ENCODE measurements at regions not wholly inside any gene's neighbourhood (a gene's known extent, or its start where the extent isn't known, plus 50 kb on each side); places are given as distances from the start of the nearest gene placed in this dataset.

DNA sequence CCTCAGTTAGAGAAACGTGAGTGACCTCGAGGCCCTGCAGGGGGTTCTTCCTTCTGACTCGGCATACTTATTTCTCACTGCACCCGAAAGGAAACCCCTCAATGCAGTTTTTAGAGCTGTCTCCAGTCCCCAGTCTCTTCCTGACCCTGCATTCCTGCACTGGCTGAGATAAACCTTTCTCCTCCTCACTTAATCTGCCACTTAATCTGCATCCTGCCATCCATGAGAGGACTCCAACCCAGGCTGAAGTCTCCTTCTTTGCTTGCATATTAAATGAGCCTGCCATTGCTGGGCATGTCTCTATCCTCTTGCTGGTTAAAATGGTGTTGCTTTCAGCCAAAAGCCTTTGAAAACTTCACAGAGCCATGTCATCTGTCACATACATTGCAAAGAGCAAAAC, 125.6 kb upstream of the GATA6 start:
- Mint-ChIP-seq H3K9me3 (no peaks in the 10 kb centered on the region), H3K27me3 (ENCODE audit: low read depth) (peaks cover 2% of the 10 kb centered on the region), H3K4me1 (ENCODE audit: low read depth) (no peaks in the 10 kb centered on the region), H3K36me3 (ENCODE audit: insufficient read depth) (no peaks in the 10 kb centered on the region), H3K4me3 (no peak overlapping the region)
- DNase-seq: no peak
- ATAC-seq: no peak

DNA sequence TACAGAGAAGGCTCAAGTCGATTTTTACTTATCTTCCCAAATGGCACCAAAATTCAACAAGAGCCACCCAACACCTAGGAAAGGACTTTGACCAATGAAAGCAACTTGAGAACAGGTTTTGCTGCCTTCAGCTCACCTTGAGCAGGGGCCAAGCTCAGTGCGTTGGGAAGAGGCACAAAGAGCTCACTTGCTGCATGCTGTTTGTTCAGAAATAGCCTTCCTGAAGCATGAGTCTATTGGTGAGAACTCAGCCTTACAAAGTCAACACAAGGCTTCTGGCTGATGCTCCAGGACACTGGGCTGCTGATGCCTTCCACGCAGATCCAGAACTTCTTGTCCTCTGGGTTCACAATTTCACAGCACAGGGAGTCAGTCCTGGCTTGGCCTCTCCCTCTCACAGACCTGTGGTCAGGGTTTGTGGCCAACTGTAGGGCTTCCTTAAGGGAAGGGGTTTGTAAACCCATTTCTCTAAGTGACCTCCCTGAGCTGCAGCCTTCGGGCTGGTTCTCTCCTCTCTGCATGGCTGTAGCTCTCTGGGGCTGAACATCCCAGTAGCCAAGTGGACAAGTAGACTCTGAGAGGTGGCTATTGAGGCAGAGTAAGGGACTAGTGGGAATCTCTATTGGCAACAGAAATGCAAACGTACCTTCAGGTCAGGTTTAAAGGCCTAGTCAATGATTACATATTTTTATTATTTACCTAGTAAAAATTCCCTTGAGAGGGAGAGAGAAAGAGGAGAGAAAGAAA, 124.7 kb upstream of the GATA6 start:
- no peak for ATAC-seq

DNA sequence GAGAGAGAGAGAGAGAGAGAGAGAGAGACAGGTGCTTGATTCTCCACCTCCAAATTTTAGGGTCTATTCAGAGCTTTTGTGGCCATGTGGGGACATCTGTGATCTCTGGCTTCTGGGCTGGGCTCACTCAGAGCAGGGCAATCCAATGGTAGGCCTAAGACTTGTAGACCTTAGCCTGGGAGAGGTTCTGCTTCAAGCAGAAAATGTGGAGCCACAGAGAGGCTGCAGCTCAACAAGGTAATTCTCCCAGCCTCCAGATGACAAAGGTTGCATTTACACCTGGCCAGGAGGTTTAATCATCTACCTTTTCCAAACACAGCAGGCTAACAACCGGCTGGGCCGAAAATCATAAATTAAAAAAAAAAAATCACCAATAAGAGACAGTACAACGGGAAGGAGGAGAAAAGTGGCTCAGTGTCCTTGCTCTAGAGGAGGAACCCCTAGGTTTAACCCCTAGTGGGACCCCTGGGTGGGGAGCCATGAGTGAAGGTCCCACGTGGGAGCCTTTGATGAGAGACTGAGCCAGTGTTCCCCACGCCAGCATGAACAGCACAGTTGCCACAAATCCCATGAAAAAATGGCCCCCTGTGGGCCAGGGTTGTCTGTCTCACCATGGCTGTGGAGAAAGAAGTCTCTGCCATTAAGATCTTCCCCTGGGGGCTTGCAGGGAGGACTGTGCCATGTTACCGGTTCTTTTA, 124.0 kb upstream of the GATA6 start:
- no peak for ATAC-seq
- Mint-ChIP-seq H3K4me1 (ENCODE audit: low read depth) (no peaks in the 10 kb centered on the region), H3K4me3 (no peak overlapping the region)

More for the DNA sequence above, 124.7 kb upstream of the GATA6 start:
- Mint-ChIP-seq H3K36me3 (ENCODE audit: insufficient read depth) (no peaks in the 10 kb centered on the region), H3K9me3 (no peaks in the 10 kb centered on the region), H3K27me3 (ENCODE audit: low read depth) (peaks cover 2% of the 10 kb centered on the region), H3K4me3 (no peak overlapping the region), H3K4me1 (ENCODE audit: low read depth) (no peaks in the 10 kb centered on the region)
- DNase-seq: no peak

DNA sequence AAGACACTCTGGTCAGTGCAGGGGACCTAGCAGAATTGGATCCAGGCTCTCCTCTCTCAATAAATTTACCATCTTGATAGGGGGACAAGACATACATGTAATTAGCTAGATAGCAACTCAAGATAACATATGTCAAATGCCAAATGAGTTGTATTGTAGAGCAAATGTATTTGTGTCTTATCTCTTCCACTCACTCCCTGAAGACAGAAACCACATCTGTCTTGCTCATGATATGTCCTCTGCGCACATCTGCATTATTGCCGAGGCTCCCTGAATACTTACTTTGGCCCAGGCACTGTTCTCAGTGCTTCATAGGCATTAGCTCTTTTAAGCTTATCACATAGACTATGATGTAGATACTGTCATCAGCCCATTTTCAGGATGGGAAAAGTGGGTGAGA, 122.9 kb upstream of the GATA6 start:
- H3K4me3 Mint-ChIP-seq: no peak overlapping the region
- no peaks in the 10 kb centered on the region for H3K4me1 Mint-ChIP-seq (ENCODE audit: low read depth)
- no peak for ATAC-seq
- DNase-seq: no peak
- H3K9me3 Mint-ChIP-seq: no peaks in the 10 kb centered on the region
- H3K27me3 Mint-ChIP-seq (ENCODE audit: low read depth): peaks cover 2% of the 10 kb centered on the region
- no peaks in the 10 kb centered on the region for H3K36me3 Mint-ChIP-seq (ENCODE audit: insufficient read depth)

More for the DNA sequence above, 124.0 kb upstream of the GATA6 start:
- H3K27me3 Mint-ChIP-seq (ENCODE audit: low read depth): peaks cover 2% of the 10 kb centered on the region
- H3K9me3 Mint-ChIP-seq: no peaks in the 10 kb centered on the region
- no peaks in the 10 kb centered on the region for H3K36me3 Mint-ChIP-seq (ENCODE audit: insufficient read depth)
- no peak for DNase-seq

DNA sequence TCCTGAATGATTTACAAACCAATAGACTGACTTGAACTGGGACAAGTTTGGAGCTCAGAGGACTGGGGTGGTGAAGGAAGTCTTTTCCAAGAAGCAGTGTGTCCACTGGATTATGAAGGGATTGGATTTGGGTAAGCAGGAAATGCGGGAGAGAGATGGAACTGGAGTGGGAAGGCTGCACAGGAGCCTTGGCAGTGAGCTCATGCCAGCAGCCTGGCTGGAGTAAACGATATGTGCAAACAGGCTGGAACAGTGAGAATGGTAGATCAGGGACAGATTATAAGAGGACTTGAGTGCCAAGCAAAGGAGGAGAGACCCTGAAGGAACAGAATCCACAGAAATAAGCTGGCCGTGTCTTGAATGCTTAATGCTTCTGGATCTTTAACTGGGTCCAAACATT, 121.9 kb upstream of the GATA6 start:
- Mint-ChIP-seq H3K36me3 (ENCODE audit: insufficient read depth) (no peaks in the 10 kb centered on the region), H3K27me3 (ENCODE audit: low read depth) (peaks cover 2% of the 10 kb centered on the region), H3K9me3 (no peaks in the 10 kb centered on the region), H3K4me3 (no peak overlapping the region), H3K4me1 (ENCODE audit: low read depth) (no peaks in the 10 kb centered on the region)
- DNase-seq (no peak), ATAC-seq (no peak)

DNA sequence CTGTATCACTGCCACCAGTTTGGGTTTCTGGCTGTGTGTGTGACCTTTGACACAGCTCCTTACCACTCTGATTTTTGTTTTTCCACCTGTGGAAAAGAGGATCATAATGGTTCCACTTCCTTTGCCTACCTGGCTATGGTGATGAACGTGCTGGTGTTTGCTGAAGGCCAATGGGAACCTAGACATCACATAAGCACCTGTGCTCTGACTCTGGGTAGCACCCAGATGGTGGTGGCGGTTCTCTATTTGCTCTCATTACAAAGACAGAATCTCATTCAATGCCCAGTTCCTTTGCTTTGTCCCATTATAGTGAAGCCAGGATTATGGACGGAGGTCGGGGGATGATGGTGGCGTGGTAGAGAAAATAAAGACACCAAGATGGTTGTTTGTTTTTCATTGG, 121.2 kb upstream of the GATA6 start:
- Mint-ChIP-seq H3K4me1 (ENCODE audit: low read depth) (no peaks in the 10 kb centered on the region), H3K36me3 (ENCODE audit: insufficient read depth) (no peaks in the 10 kb centered on the region), H3K9me3 (no peaks in the 10 kb centered on the region), H3K4me3 (no peak overlapping the region), H3K27me3 (ENCODE audit: low read depth) (peaks cover 2% of the 10 kb centered on the region)
- DNase-seq (no peak), ATAC-seq (no peak)

DNA sequence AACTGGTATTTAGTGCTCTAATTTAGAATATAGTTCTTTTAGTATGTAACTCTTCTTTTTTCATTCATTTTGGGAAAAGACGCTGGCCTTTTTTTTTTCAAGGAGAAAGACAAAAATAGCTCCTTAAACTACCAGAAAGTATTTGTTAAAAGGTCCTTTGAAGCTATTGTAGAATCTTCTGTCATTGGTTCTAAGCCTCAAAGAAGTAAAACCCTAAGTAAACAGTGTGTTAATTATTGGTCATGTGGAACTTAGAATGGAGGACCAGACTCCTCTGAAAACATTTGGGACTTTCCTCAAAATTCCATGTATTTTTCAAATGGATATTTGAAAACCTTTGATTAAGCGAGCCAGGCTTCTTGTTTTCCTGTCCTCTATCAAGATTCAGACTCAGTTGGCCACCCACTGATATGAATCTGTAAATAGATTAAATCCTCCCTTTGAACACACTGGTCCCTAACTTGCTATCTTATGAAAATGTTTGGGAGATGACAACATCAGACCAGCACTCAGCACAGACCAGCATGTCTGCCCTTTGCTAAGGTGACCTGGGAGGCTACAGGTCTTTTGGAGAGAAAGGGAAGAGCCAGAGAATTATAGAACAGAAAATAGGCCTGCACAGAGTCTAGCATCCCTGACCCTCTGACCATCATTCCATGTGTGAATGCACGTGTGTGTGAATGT, 120.3 kb upstream of the GATA6 start:
- DNase-seq (no peak), ATAC-seq (no peak)
- Mint-ChIP-seq H3K27me3 (ENCODE audit: low read depth) (peaks cover 2% of the 10 kb centered on the region), H3K36me3 (ENCODE audit: insufficient read depth) (no peaks in the 10 kb centered on the region), H3K9me3 (no peaks in the 10 kb centered on the region), H3K4me3 (no peak overlapping the region), H3K4me1 (ENCODE audit: low read depth) (no peaks in the 10 kb centered on the region)

DNA sequence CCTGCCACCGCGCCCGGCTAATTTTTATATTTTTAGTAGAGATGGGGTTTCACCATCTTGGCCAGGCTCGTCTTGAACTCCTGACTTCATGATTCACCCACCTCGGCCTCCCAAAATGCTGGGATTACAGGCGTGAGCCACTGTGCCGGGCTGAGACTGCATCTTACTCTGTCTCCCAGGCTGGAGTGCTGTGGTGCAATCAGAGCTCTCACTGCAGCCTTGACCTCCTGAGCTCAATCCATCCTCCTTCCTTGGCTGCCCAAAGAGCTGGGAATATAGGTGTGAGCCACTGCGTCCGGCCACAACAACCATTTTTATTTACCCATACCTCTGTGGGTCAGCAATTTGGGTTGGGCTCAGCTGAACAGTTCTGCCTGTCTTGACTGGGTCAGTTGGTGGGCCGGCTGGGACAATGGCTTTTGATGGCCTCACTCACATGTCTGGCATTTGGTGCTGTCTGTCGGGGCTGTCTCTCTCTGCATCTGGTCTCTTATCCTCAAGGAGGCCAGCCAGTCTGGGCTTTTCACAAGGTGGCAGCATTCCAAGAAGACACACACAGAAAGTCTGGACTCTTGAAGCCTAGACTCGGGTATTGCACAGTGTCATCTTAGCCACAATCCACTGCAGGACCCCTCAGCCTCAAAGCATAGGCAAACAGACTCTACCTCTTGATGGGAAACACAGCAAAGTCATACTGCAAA, 116.8 kb upstream of the GATA6 start:
- H3K4me1 Mint-ChIP-seq (ENCODE audit: low read depth): no peaks in the 10 kb centered on the region
- no peak for ATAC-seq

DNA sequence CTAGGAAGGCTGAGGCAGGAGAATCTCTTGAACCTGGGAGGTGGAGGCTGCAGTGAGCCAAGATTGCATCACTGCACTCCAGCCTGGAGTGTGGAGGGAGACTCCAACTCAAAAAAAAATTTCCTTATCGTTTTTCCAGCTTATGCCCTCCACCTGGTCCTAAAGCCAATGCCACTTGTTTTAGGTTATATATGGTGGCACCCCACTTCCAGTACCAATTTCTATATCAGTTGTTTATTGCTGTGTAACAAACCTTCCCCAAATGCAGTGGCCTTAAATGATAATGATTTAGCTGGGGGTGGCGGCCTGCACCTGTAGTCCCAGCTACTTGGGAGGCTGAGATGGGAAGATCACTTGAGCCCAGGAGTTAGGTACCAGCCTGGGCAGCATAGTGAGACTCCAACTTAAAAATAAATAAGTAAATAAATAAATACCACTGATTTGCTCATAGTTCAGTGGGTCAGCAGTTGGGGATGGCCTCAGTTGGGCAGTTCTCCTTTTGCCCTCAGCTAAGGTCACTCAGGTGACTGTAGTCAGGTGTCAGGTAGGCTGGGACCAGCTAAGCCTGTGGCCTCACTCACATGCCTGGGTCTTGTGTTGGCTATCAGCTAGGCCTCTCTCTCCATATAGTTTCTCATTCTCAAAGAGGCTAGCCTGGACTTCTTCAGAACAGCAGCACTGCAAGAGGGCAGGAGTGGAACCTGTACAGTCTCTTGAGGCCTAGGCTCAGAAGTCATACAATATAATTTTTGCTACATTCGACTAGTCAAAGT, 113.7 kb upstream of the GATA6 start:
- Mint-ChIP-seq H3K9me3 (no peaks in the 10 kb centered on the region), H3K4me3 (no peak overlapping the region), H3K4me1 (ENCODE audit: low read depth) (no peaks in the 10 kb centered on the region), H3K27me3 (ENCODE audit: low read depth) (peaks cover 4% of the 10 kb centered on the region), H3K36me3 (ENCODE audit: insufficient read depth) (no peaks in the 10 kb centered on the region)
- DNase-seq: no peak
- ATAC-seq: no peak

More for the DNA sequence above, 116.8 kb upstream of the GATA6 start:
- Mint-ChIP-seq H3K4me3 (no peak overlapping the region), H3K9me3 (no peaks in the 10 kb centered on the region), H3K36me3 (ENCODE audit: insufficient read depth) (no peaks in the 10 kb centered on the region), H3K27me3 (ENCODE audit: low read depth) (peaks cover 4% of the 10 kb centered on the region)
- no peak for DNase-seq

DNA sequence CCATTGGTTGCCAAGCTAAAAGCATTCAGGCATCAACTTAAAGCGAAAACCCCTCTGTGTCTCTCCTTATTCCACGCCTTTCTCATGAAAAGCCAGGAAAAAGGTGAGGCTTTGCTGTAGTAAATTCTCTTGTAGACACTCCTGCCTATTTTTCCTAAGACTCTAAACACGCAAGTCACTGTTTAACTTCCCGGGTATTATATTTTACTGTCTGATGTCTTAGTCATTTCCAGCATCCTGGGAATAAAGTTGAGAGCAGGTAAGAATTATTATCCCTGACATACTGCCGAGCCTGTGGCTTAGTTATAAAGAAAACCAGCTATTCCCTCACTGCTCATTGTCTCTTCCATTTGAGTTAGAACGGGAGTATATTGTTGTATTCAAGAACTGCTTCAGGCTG, 112.4 kb upstream of the GATA6 start:
- DNase-seq: no peak
- Mint-ChIP-seq H3K36me3 (ENCODE audit: insufficient read depth) (no peaks in the 10 kb centered on the region), H3K4me1 (ENCODE audit: low read depth) (no peaks in the 10 kb centered on the region), H3K9me3 (no peaks in the 10 kb centered on the region), H3K4me3 (no peak overlapping the region), H3K27me3 (ENCODE audit: low read depth) (peaks cover 4% of the 10 kb centered on the region)
- no peak for ATAC-seq

DNA sequence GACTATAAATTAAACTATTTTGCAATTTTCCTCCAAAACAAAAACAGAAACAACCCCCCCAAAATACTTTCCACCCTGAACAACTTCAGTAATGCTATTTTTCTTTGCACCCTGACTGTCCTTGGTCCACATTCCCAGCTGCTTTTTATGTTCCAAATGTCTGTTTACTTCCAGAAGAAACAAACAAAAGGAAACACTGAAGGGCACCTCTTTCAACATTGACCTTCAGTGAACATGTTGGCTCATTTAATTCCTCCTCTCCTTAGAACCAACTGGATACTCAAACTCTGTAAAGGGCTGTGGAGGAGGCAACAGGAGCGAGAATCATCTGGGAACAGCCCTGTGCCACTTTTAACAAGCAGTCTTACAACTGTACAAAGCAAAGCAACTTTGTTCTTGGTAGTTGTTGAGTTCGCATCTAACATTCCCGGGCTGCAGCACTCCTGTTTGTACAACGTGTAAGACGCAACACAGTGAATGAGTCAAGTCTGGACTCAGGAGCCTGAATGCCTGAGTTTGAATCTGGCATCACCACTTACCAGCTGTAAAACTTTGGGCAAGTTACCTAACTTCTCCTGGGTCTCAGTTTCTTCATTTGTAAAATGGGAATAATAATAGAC, 111.4 kb upstream of the GATA6 start:
- Mint-ChIP-seq H3K4me1 (ENCODE audit: low read depth) (no peaks in the 10 kb centered on the region), H3K27me3 (ENCODE audit: low read depth) (peaks cover 4% of the 10 kb centered on the region), H3K9me3 (no peaks in the 10 kb centered on the region), H3K4me3 (no peak overlapping the region), H3K36me3 (ENCODE audit: insufficient read depth) (no peaks in the 10 kb centered on the region)
- no peak for DNase-seq
- no peak for ATAC-seq

DNA sequence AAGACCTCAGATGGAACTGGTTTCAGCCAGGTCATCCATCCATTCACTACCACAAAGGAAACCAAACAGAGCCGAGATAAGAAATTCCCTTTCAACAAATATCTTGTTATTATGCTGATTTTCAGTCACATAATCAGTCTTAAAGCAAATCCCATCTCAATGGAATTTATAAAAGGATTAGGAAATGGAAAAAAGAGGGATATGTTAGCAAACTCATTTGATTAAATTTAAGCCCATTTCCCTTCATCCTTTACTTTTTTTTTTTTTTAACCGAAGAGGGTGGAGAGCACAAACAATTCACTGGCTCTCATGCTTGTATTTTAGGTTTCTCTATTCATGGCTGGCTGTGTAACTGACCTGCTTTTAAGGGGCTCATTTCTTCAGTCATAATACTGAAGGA, 109.0 kb upstream of the GATA6 start:
- Mint-ChIP-seq H3K27me3 (ENCODE audit: low read depth) (peaks cover 2% of the 10 kb centered on the region), H3K4me3 (no peak overlapping the region), H3K36me3 (ENCODE audit: insufficient read depth) (no peaks in the 10 kb centered on the region), H3K9me3 (no peaks in the 10 kb centered on the region), H3K4me1 (ENCODE audit: low read depth) (no peaks in the 10 kb centered on the region)
- DNase-seq: no peak
- ATAC-seq: no peak

DNA sequence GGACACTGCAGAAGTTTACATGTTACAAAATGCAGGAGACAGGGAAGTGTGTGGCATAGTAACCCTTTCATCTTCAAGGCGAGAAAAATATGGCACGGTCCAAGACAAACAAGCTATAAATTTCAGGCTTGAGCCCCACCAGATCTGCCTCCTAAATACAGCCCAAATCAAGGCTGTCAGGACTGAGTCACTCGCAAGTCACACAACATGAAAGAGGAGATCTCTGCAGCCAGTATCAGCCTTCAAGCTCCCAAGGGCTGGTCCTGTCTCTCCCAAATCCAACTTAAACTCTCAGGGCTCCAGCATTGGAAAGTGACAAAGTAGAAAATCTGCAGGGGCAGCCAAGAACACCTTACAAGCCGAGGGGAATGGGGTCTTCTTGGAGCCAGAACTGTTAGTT, 106.3 kb upstream of the GATA6 start:
- no peaks in the 10 kb centered on the region for H3K9me3 Mint-ChIP-seq
- H3K4me3 Mint-ChIP-seq: no peak overlapping the region
- H3K4me1 Mint-ChIP-seq (ENCODE audit: low read depth): no peaks in the 10 kb centered on the region
- no peaks in the 10 kb centered on the region for H3K27me3 Mint-ChIP-seq (ENCODE audit: low read depth)
- DNase-seq (no peak), ATAC-seq (no peak)
- H3K36me3 Mint-ChIP-seq (ENCODE audit: insufficient read depth): no peaks in the 10 kb centered on the region

Measured in activated T-cell treated with anti-CD3 and anti-CD28 coated beads, Interleukin-2, amount 50 U/mL, for 4 hours (primary cell).